Stomach smooth muscle (tissue), 2 donors: ENCODE measurements at regions not wholly inside any gene's neighbourhood (a gene's known extent, or its start where the extent isn't known, plus 50 kb on each side); places are given as distances from the start of the nearest gene placed in this dataset.
"Not testable (repeated sequence)": the region's sequence is repeated elsewhere in the genome, so short reads cannot be mapped to it uniquely, and the experiment has no call there.

Experiments
- H3K27ac ChIP-seq: one replicate; pipeline ENCODE4 v1.7.0; 2013; ENCODE audit warnings: mild to moderate bottlenecking, low read length, inconsistent platforms
- H3K27me3 ChIP-seq, 2 donors: one replicate each; pipeline ENCODE4 v1.7.0; 2013; ENCODE audit warnings: low read length in 2 of 2; ENCODE audit not compliant: insufficient read depth in 2 of 2, control insufficient read depth in 1 of 2
- H3K36me3 ChIP-seq, 2 donors: one replicate each; pipeline ENCODE4 v1.7.0; 2013; ENCODE audit warnings: low read length in 2 of 2; ENCODE audit not compliant: control insufficient read depth in 2 of 2, insufficient read depth in 2 of 2
- H3K4me1 ChIP-seq: one replicate; pipeline ENCODE4 v1.7.0; 2013; ENCODE audit warnings: low read length; ENCODE audit not compliant: control insufficient read depth, insufficient read depth
- H3K4me3 ChIP-seq, 2 donors: one replicate each; pipeline ENCODE4 v1.7.0; 2013; ENCODE audit warnings: low read length in 2 of 2
- H3K9ac ChIP-seq, 2 donors: one replicate each; pipeline ENCODE4 v1.7.0; 2013; ENCODE audit warnings: low read length in 2 of 2, mild to moderate bottlenecking in 1 of 2
- H3K9me3 ChIP-seq, 2 donors: one replicate each; pipeline ENCODE4 v1.7.0; 2013; ENCODE audit warnings: low read length in 2 of 2; ENCODE audit not compliant: control insufficient read depth in 2 of 2
- donor health status: healthy.
- donor health status: Pancreatic carcinoma.

DNA sequence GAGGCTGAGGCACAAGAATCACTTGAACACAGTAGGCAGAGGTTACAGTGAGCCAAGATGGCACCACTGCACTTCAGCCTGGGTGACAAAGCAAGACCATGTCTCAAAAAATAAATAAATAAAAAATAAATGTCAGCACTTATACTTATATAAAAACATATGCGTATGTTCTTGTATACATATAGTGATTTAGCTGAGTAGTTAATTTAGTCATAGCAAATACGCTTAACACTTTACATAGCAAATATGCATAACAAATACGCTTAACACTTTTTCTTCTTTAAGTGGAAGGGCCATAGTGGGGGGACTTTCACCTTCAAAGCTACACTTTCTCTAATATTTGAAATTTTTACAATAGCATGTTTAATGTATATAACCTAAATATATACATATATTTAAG is 64.0 kb upstream of the CAPRIN1 start:
- Histone ChIP-seq H3K4me3 (no peak overlapping the region), H3K27me3 (peaks cover 0 to 2% of the 10 kb centered on the region in 2 donors), H3K9me3 (no peaks in the 10 kb centered on the region), H3K9ac (no peak overlapping the region), H3K27ac (no peak overlapping the region), H3K36me3 (no peaks in the 10 kb centered on the region), H3K4me1 (no peaks in the 10 kb centered on the region)

DNA sequence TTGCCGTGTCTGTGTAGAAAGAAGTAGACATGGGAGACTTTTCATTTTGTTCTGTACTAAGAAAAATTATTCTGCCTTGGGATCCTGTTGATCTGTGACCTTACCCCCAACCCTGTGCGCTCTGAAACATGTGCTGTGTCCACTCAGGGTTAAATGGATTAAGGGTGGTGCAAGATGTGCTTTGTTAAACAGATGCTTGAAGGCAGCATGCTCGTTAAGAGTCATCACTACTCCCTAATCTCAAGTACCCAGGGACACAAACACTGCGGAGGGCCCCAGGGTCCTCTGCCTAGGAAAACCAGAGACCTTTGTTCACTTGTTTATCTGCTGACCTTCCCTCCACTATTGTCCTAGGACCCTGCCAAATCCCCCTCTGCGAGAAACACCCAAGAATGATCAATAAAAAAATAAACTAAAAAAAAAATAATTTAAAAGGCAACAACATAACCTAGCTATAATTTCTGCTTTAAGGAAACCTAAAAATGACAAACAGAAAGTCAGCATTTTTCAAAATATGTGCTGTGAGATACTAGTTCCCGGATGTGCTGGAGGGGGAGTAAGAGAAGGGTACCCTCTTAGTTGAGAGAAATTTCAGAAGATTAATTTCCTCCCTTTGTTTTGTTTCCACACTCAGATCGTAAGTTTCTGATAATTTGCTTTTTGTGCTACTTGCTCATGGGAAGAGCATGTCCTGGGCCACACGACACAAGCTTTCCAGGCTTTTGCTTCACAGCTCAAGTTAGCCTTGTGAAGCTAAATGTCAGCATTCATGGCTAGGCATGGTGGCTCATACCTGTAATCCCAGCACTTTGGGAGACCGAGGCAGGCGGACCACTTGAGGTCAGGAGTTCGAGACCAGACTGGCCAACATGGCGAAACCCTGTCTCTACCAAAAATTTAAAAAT is 64.7 kb upstream of the CAPRIN1 start:
- not testable (repeated sequence) for H3K9ac ChIP-seq, H3K27me3 ChIP-seq, H3K4me3 ChIP-seq, H3K4me1 ChIP-seq, H3K9me3 ChIP-seq, H3K36me3 ChIP-seq, H3K27ac ChIP-seq

DNA sequence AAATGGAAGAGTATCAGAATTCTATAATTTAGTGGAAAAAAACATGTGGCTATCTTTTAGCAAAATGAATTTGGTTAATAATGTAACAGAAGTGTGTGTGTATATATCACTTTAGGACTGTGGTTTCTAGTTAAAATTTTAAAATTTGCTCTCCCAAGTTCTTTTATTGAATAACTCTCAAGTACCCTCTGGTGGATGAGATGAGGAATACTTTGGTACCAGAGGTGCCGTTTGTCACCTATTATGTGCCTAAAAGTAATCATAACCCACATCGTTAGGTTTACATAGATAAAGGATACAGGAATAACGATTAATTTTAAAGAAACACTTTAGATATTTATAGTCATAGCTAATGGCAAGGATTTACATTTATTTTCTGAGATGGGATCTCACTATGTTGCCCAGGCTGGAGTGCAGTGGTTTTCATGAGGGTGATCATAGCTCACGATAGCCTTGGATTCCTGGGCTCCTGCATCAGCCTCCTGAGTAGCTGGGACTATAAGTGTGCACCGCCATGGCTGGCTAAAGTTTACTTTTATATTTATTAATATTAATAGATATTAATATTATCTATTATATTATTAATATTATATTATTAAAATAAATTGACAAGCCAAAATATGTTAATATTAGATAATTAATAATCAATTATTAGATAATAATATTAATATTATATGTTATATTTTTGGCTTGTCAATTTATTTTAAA is 66.7 kb upstream of the CAPRIN1 start:
- H3K9me3 ChIP-seq = no peaks in the 10 kb centered on the region
- no peaks in the 10 kb centered on the region for H3K36me3 ChIP-seq
- no peak overlapping the region for H3K4me3 ChIP-seq
- no peak overlapping the region for H3K9ac ChIP-seq
- H3K27ac ChIP-seq = no peak overlapping the region
- H3K27me3 ChIP-seq = peaks cover 0 to 2% of the 10 kb centered on the region in 2 donors
- H3K4me1 ChIP-seq = no peaks in the 10 kb centered on the region

DNA sequence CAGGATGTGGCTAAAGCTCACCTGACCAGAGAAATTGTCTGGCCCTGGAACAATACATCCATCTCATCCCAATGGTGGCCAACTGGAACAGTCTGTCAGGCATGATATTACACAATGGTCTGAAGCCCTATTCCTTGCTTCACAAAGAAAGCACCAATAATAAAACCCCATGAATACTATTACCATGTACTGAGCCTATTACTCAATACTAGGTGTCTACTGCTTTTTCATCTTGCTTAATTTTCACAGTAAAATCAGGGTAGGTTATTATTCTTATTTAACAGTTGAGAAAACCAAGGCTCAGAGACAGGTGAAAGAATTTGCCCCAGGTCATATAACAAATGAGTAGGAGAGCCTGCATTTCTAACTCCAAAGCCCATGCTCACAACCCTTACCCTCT is 68.9 kb upstream of the CAPRIN1 start:
- no peaks in the 10 kb centered on the region for H3K36me3 ChIP-seq

DNA sequence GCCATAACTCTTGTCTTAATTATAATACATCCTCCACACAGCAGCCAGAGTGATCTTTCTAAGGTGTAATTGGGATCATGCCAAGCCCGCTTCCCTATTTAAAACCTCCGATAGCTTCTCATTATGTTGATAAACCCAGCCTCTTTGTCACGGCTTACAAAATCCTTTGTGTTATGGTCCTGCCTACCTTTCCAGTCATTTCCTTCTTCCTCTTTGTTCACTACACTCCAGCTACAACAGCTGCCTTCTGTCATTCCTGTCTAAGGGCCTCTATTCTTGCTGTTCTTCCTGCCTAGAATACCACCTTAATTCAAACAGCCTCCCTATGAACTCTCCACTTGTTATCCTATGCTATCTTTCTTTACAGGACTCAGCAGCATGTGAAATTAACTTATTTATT is 70.6 kb upstream of the CAPRIN1 start:
- H3K9me3 ChIP-seq = no peaks in the 10 kb centered on the region
- no peaks in the 10 kb centered on the region for H3K36me3 ChIP-seq
- H3K4me1 ChIP-seq = no peaks in the 10 kb centered on the region
- no peak overlapping the region for H3K4me3 ChIP-seq
- H3K27me3 ChIP-seq = peaks cover 0 to 2% of the 10 kb centered on the region in 2 donors
- H3K9ac ChIP-seq = no peak overlapping the region
- H3K27ac ChIP-seq = no peak overlapping the region

More for the DNA sequence above, 68.9 kb upstream of the CAPRIN1 start:
- Histone ChIP-seq H3K9ac (no peak overlapping the region), H3K27ac (no peak overlapping the region), H3K27me3 (peaks cover 2% of the 10 kb centered on the region in 2 donors), H3K4me3 (no peak overlapping the region), H3K4me1 (no peaks in the 10 kb centered on the region), H3K9me3 (no peaks in the 10 kb centered on the region)

DNA sequence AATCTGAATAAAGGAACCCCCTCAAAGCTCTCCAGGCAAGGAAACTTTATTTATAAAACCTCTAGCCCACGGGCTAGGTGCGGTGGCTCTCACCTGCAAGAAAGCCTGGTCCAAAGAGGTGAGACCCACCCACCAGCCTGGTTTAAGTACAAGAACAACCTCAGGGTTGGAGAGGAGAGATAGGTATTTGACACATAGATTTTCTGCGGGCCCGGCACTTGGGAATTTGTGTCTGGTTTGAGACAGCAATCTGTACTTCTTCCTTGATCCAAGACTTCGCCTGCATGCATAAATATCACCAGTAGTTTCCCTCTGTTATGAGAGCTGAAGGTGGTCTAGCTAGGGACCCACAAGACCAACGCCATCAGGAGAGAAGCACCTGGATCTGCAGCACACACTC is 73.2 kb upstream of the CAPRIN1 start:
- no peaks in the 10 kb centered on the region for H3K4me1 ChIP-seq
- no peak overlapping the region for H3K4me3 ChIP-seq
- peaks cover 0 to 2% of the 10 kb centered on the region in 2 donors for H3K27me3 ChIP-seq
- no peaks in the 10 kb centered on the region for H3K9me3 ChIP-seq
- H3K9ac ChIP-seq = no peak overlapping the region
- no peak overlapping the region for H3K27ac ChIP-seq
- no peaks in the 10 kb centered on the region for H3K36me3 ChIP-seq

DNA sequence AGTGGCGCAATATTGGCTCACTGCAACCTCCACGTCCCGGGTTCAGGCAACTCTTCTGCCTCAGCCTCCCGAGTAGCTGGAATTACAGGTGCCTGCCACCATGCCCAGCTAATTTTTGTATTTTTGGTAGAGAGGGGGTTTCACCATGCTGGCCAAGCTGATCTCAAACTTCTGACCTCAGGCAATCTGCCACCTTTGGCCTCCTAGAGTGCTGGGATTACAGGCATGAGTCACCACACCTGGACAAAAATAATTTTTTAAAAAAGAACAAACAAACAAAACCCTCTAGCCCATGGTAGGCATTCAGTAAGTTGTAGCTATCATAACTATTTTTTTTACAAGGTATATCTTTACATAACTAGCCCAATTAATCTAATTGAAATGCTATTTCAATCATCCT is 73.9 kb upstream of the CAPRIN1 start:
- peaks cover 0 to 2% of the 10 kb centered on the region in 2 donors for H3K27me3 ChIP-seq
- H3K9me3 ChIP-seq = no peaks in the 10 kb centered on the region

DNA sequence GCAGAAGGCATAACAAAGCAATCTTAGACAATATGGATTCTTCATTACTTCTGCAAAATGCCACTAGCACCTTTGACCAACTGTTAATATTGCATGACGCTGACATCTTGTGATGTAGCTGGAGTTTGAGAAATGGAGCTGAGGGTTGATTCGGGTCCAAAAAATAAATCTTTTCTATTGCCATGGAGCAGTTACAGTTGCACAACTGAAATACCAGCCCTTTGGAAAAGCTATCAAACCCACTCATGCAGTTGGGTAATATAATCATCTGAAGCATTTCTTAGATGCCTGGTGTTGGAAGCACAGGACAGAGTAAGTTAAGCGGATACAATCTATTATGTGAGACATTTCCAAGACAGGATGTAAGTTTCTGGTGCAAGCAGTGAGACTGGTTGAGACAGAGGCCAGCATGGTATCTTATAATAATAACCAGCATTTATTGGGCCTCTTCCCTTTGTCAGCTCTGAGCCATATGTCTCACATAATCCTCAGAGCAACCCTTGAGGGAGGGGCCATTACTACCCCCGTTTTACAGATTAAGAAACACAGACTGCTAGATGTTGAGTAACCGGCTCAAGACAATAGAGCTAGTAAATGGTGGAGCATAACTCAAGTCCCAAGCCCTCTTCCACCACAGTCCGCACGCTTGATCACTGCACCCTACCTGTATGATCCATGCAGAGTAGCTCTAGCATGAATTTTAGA is 74.9 kb upstream of the CAPRIN1 start:
- H3K36me3 ChIP-seq = no peaks in the 10 kb centered on the region
- no peak overlapping the region for H3K9ac ChIP-seq
- H3K27me3 ChIP-seq = peaks cover 0 to 2% of the 10 kb centered on the region in 2 donors
- H3K4me3 ChIP-seq = no peak overlapping the region
- no peak overlapping the region for H3K27ac ChIP-seq
- H3K9me3 ChIP-seq = no peaks in the 10 kb centered on the region
- H3K4me1 ChIP-seq = no peaks in the 10 kb centered on the region

More for the DNA sequence above, 73.9 kb upstream of the CAPRIN1 start:
- H3K27ac ChIP-seq = no peak overlapping the region
- H3K9ac ChIP-seq = no peak overlapping the region
- no peaks in the 10 kb centered on the region for H3K36me3 ChIP-seq
- no peak overlapping the region for H3K4me3 ChIP-seq
- no peaks in the 10 kb centered on the region for H3K4me1 ChIP-seq

DNA sequence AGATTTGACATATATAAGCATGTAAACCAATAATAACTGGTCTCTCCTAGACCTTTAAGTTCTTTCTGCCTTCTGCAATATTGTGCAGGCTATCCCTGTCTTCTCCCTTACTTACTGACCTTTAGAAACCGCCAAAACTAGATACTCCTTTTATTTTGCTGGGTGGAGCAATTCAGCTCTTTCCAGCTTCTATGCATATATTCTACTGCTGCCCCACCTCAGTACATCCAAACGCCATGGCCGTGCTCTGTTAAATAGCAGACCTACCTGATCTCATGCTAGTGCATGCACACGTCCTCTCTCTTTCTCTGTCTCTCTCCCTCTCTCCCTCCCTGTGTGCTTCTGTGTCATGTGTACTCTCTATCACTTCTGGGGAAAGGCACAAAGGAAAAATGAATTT is 76.7 kb upstream of the CAPRIN1 start:
- no peaks in the 10 kb centered on the region for H3K9me3 ChIP-seq
- no peak overlapping the region for H3K9ac ChIP-seq
- H3K36me3 ChIP-seq = no peaks in the 10 kb centered on the region
- no peak overlapping the region for H3K4me3 ChIP-seq
- H3K27ac ChIP-seq = no peak overlapping the region
- peaks cover 0 to 2% of the 10 kb centered on the region in 2 donors for H3K27me3 ChIP-seq
- H3K4me1 ChIP-seq = no peaks in the 10 kb centered on the region

DNA sequence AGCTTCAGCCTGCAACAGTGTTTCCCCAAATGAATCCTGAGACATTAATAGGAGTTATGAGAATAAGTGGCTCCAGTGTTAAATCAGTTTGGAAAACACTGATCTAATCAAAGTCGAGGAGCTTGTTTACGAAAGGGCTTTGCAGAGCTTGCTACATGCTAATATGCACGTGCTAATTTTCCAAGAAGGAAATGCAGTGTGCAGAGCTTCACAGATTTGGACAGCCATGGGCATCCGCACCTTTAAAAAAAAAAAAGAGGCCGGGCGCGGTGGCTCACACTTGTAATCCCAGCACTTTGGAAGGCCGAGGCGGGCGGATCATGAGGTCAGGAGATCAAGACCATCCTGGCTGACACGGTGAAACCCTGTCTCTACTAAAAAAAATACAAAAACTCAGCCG is 79.7 kb upstream of the LMO2 start:
- not testable (repeated sequence) for H3K9ac ChIP-seq, H3K36me3 ChIP-seq, H3K4me1 ChIP-seq, H3K27ac ChIP-seq, H3K4me3 ChIP-seq, H3K27me3 ChIP-seq, H3K9me3 ChIP-seq
